Trophoblast cell (in vitro differentiated cells and primary cell): ENCODE measurements at regions not wholly inside any gene's neighbourhood (a gene's known extent, or its start where the extent isn't known, plus 50 kb on each side); places are given as distances from the start of the nearest gene placed in this dataset.
"Not testable (repeated sequence)": the region's sequence is repeated elsewhere in the genome, so short reads cannot be mapped to it uniquely, and the experiment has no call there.

Source experiments
- DNase-seq, 2 donors: peaks; one replicate each; pipeline ENCODE4 v3.0.0-alpha.2; 2016
- H2AFZ ChIP-seq: 2 replicates; pipeline ENCODE4 v1.6.1; 2013; ENCODE audit warnings: low read length, moderate library complexity, mild to moderate bottlenecking; ENCODE audit not compliant: insufficient read depth, poor library complexity
- H2AK5ac ChIP-seq: 2 replicates; pipeline ENCODE4 v1.6.1; 2013; ENCODE audit warnings: mild to moderate bottlenecking, low read length
- H2BK120ac ChIP-seq: 2 replicates; pipeline ENCODE4 v1.6.1; 2013; ENCODE audit warnings: low read length, mild to moderate bottlenecking, moderate library complexity; ENCODE audit not compliant: insufficient read depth, poor library complexity
- H2BK12ac ChIP-seq: 2 replicates; pipeline ENCODE4 v1.6.1; 2013; ENCODE audit warnings: mild to moderate bottlenecking, low read length, moderate library complexity
- H2BK5ac ChIP-seq: 2 replicates; pipeline ENCODE4 v1.6.1; 2013; ENCODE audit warnings: low read length, low read depth, moderate library complexity, mild to moderate bottlenecking; ENCODE audit not compliant: poor library complexity
- H3K14ac ChIP-seq: 2 replicates; pipeline ENCODE4 v1.6.1; 2013; ENCODE audit warnings: mild to moderate bottlenecking, low read length
- H3K18ac ChIP-seq: 2 replicates; pipeline ENCODE4 v1.6.1; 2013; ENCODE audit warnings: mild to moderate bottlenecking, low read length
- H3K23ac ChIP-seq: 2 replicates; pipeline ENCODE4 v1.6.1; 2013; ENCODE audit warnings: low read length
- H3K27ac ChIP-seq: 2 replicates; pipeline ENCODE4 v1.5.1; 2013; ENCODE audit warnings: low read depth, mild to moderate bottlenecking, inconsistent platforms, low read length, moderate library complexity
- H3K27me3 ChIP-seq: 2 replicates; pipeline ENCODE4 v1.6.1; 2013; ENCODE audit warnings: inconsistent platforms, mild to moderate bottlenecking, low read length, moderate library complexity; ENCODE audit not compliant: insufficient read depth
- H3K36me3 ChIP-seq, 2 experiments: 1 replicate in 1 of 2; 2 replicates in 1 of 2; pipeline ENCODE4 v1.6.1; 2013; ENCODE audit warnings: low read length in 2 of 2, mild to moderate bottlenecking in 2 of 2, moderate library complexity in 1 of 2; ENCODE audit not compliant: insufficient read depth in 2 of 2, control insufficient read depth in 1 of 2
- H3K4ac ChIP-seq: 2 replicates; pipeline ENCODE4 v1.6.1; 2013; ENCODE audit warnings: low read depth, mild to moderate bottlenecking, low read length, moderate library complexity
- H3K4me1 ChIP-seq, 2 experiments: 1 replicate in 1 of 2; 2 replicates in 1 of 2; pipeline ENCODE4 v1.6.1; 2013; ENCODE audit warnings: low read length in 2 of 2, mild to moderate bottlenecking in 2 of 2, moderate library complexity in 1 of 2; ENCODE audit not compliant: insufficient read depth in 2 of 2, control insufficient read depth in 1 of 2
- H3K4me2 ChIP-seq: 2 replicates; pipeline ENCODE4 v1.6.1; 2013; ENCODE audit warnings: inconsistent platforms, mild to moderate bottlenecking, low read length, moderate library complexity
- H3K4me3 ChIP-seq: 2 replicates; pipeline ENCODE4 v1.5.1; 2013; ENCODE audit warnings: mild to moderate bottlenecking, low read depth, low read length, inconsistent platforms
- H3K79me1 ChIP-seq: one replicate; pipeline ENCODE4 v1.6.1; 2013; ENCODE audit warnings: low read length
- H3K79me2 ChIP-seq: 2 replicates; pipeline ENCODE4 v1.6.1; 2013; ENCODE audit warnings: low read length, mild to moderate bottlenecking; ENCODE audit not compliant: control insufficient read depth, insufficient read depth, poor library complexity
- H3K9ac ChIP-seq: 2 replicates; pipeline ENCODE4 v1.6.1; 2013; ENCODE audit warnings: mild to moderate bottlenecking, low read length
- H3K9me3 ChIP-seq: 2 replicates; pipeline ENCODE4 v1.6.1; 2013; ENCODE audit warnings: low read depth, mild to moderate bottlenecking, control low read depth, inconsistent platforms, low read length; ENCODE audit not compliant: insufficient read depth
- H4K12ac ChIP-seq: 2 replicates; pipeline ENCODE4 v1.6.1; 2013; ENCODE audit warnings: low read depth, mild to moderate bottlenecking, low read length, moderate library complexity
- H4K8ac ChIP-seq: 2 replicates; pipeline ENCODE4 v1.6.1; 2013; ENCODE audit warnings: low read depth, mild to moderate bottlenecking, low read length, moderate library complexity
- H4K91ac ChIP-seq: one replicate; pipeline ENCODE4 v1.6.1; 2013; ENCODE audit warnings: low read depth, mild to moderate bottlenecking, low read length, moderate library complexity
- whole genome bisulfite sequencing: extraction: QIAGEN DNeasy Blood & Tissue Kit; methylation state at CpG from one replicate; pipeline ENCODE4 v1.1.7; 2013; ENCODE audit warnings: missing lambda C conversion rate; ENCODE audit not compliant: insufficient read length, insufficient coverage; ENCODE audit errors: extremely low coverage; 5-methylcytosine and 5-hydroxymethylcytosine counted together

GRCh38 chr5:174644436-174644835, 79.9 kb upstream of the MSX2 start:
- H3K23ac ChIP-seq, result no peak overlapping the region
- no peak overlapping the region for H4K8ac ChIP-seq
- H3K27ac ChIP-seq, result no peak overlapping the region
- no peak overlapping the region for H2BK12ac ChIP-seq
- H3K4me1 ChIP-seq, result peaks cover 2% of the 10 kb centered on the region in 2 experiments
- no peak overlapping the region for H3K4me2 ChIP-seq
- no peaks in the 10 kb centered on the region for H3K36me3 ChIP-seq
- no peak for DNase-seq
- no peak overlapping the region for H3K9ac ChIP-seq
- no peaks in the 10 kb centered on the region for H3K27me3 ChIP-seq
- H2AFZ ChIP-seq, result no peak overlapping the region
- H4K12ac ChIP-seq, result no peak overlapping the region
- no peak overlapping the region for H3K14ac ChIP-seq
- H3K18ac ChIP-seq, result no peak overlapping the region
- H2BK120ac ChIP-seq, result no peak overlapping the region
- no peak overlapping the region for H3K4me3 ChIP-seq
- H3K9me3 ChIP-seq, result peaks cover 8% of the 10 kb centered on the region
- H3K79me2 ChIP-seq, result no peaks in the 10 kb centered on the region
- H4K91ac ChIP-seq, result no peak overlapping the region
- H2BK5ac ChIP-seq, result no peak overlapping the region
- WGBS, result no CpG with 5 or more reads among the region's 3 CpGs
- H3K4ac ChIP-seq, result no peak overlapping the region
- H2AK5ac ChIP-seq, result no peak overlapping the region
- H3K79me1 ChIP-seq, result peaks cover 2% of the 10 kb centered on the region

GRCh38 chr5:174644923-174645322, 79.5 kb upstream of the MSX2 start:
- H3K4me2 ChIP-seq, result no peak overlapping the region
- no peak overlapping the region for H3K4me3 ChIP-seq
- DNase-seq, result no peak
- H2AK5ac ChIP-seq, result no peak overlapping the region
- no peak overlapping the region for H4K12ac ChIP-seq
- no peak overlapping the region for H2BK5ac ChIP-seq
- H3K27me3 ChIP-seq, result no peaks in the 10 kb centered on the region
- no peak overlapping the region for H3K14ac ChIP-seq
- H2AFZ ChIP-seq, result no peak overlapping the region
- H3K79me1 ChIP-seq, result peaks cover 2% of the 10 kb centered on the region
- no peak overlapping the region for H3K23ac ChIP-seq
- H3K36me3 ChIP-seq, result no peaks in the 10 kb centered on the region
- H2BK120ac ChIP-seq, result no peak overlapping the region
- H3K9ac ChIP-seq, result no peak overlapping the region
- H3K4ac ChIP-seq, result no peak overlapping the region
- H4K91ac ChIP-seq, result no peak overlapping the region
- no peak overlapping the region for H3K27ac ChIP-seq
- H3K18ac ChIP-seq, result no peak overlapping the region
- peaks cover 2% of the 10 kb centered on the region in 2 experiments for H3K4me1 ChIP-seq
- H2BK12ac ChIP-seq, result no peak overlapping the region
- no peak overlapping the region for H4K8ac ChIP-seq
- peaks cover 8% of the 10 kb centered on the region for H3K9me3 ChIP-seq
- H3K79me2 ChIP-seq, result no peaks in the 10 kb centered on the region

- no peak overlapping the region for H2BK12ac ChIP-seq
- H3K79me2 ChIP-seq, result no peaks in the 10 kb centered on the region
- peaks cover 2% of the 10 kb centered on the region for H3K79me1 ChIP-seq
- no peak overlapping the region for H3K4ac ChIP-seq
- H3K27me3 ChIP-seq, result no peaks in the 10 kb centered on the region
- H4K8ac ChIP-seq, result no peak overlapping the region
- H3K36me3 ChIP-seq, result no peaks in the 10 kb centered on the region
- no peak overlapping the region for H3K14ac ChIP-seq
- no peak overlapping the region for H3K4me2 ChIP-seq
- no peak overlapping the region for H3K9ac ChIP-seq
- H3K27ac ChIP-seq, result no peak overlapping the region
- H3K9me3 ChIP-seq, result peaks cover 8% of the 10 kb centered on the region
- no peak overlapping the region for H2BK5ac ChIP-seq
- no peak for DNase-seq
- WGBS, result no CpG with 5 or more reads among the region's 4 CpGs
- no peak overlapping the region for H2BK120ac ChIP-seq
- no peak overlapping the region for H3K23ac ChIP-seq
- peaks cover 2% of the 10 kb centered on the region in 2 experiments for H3K4me1 ChIP-seq
- H3K4me3 ChIP-seq, result no peak overlapping the region
- H2AK5ac ChIP-seq, result no peak overlapping the region
- H2AFZ ChIP-seq, result no peak overlapping the region
- no peak overlapping the region for H4K12ac ChIP-seq
- H4K91ac ChIP-seq, result no peak overlapping the region
- H3K18ac ChIP-seq, result no peak overlapping the region
These were observed 78.7 kb upstream of the MSX2 start for GRCh38 chr5:174645677-174646076.

- WGBS, result no CpG with 5 or more reads among the region's 4 CpGs
- H2AK5ac ChIP-seq, DNase-seq, H4K12ac ChIP-seq, H3K4ac ChIP-seq, H3K9ac ChIP-seq, H3K18ac ChIP-seq, H2BK120ac ChIP-seq, H3K36me3 ChIP-seq, H3K79me2 ChIP-seq, H2BK5ac ChIP-seq, H2BK12ac ChIP-seq, H2AFZ ChIP-seq, H3K27ac ChIP-seq, H3K4me2 ChIP-seq, H3K4me1 ChIP-seq, H3K27me3 ChIP-seq, H4K8ac ChIP-seq, H3K23ac ChIP-seq, H3K4me3 ChIP-seq, H3K14ac ChIP-seq, H4K91ac ChIP-seq, H3K79me1 ChIP-seq: not testable (repeated sequence)
- peaks cover 10% of the 10 kb centered on the region for H3K9me3 ChIP-seq
These were observed 75.8 kb upstream of the MSX2 start for GRCh38 chr5:174648618-174649017.
